Activated naive CD4-positive, alpha-beta T cell treated with anti-CD3 and anti-CD28 coated beads for 36 hours (primary cell): ENCODE measurements at regions not wholly inside any gene's neighbourhood (a gene's known extent, or its start where the extent isn't known, plus 50 kb on each side); places are given as distances from the start of the nearest gene placed in this dataset.

ENCODE experiments used
- CTCF ChIA-PET: fragments of 350-600 bp; sonication (Branson Sonifier 250); formaldehyde crosslinking; loops from one replicate; lab custom pipeline; 2021; ENCODE audit warnings: antibody characterized with exemption; lab: Charles Lee
- DNase-seq: peaks from one replicate; pipeline ENCODE4 v3.0.0-alpha.2; 2020
- H3K27ac Mint-ChIP-seq: one replicate; pipeline ENCODE4 v1.8.0; 2021; ENCODE audit warnings: mild to moderate bottlenecking, mixed read lengths
- H3K27me3 Mint-ChIP-seq: one replicate; pipeline ENCODE4 v1.8.0; 2021; ENCODE audit warnings: low read depth, mixed read lengths
- H3K36me3 Mint-ChIP-seq: one replicate; pipeline ENCODE4 v1.8.0; 2021; ENCODE audit warnings: low read depth, mixed read lengths
- H3K4me1 Mint-ChIP-seq: one replicate; pipeline ENCODE4 v1.8.0; 2021; ENCODE audit warnings: low read depth, mixed read lengths
- H3K4me3 Mint-ChIP-seq: one replicate; pipeline ENCODE4 v1.8.0; 2021; ENCODE audit warnings: mild to moderate bottlenecking, moderate library complexity, mixed read lengths
- H3K9me3 Mint-ChIP-seq: one replicate; pipeline ENCODE4 v1.8.0; 2021; ENCODE audit warnings: mixed read lengths
- intact Hi-C: fragments of 100-400 bp; cut with micrococcal nuclease; formaldehyde crosslinking; loops from one replicate; pipeline ENCODE4 v1.15.1; 2023

DNA sequence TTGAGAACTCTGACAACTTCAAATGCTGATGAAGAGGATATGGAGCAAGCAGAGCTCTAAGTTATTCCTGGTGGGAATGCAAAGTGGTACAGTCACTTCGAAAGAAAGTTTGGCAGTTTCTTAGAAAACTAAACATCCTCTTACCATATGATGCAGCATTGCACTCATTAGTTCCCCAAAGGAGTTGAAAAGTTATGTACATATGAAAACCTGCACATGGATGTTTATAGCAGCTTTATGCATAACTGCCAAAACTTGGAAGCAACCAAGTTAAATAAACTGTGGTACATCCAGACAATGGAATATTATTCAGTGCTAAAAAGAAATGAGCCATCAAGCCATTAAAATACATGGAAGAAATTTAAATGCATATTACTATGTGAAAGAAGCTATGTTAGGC is 779.3 kb upstream of the COBL start:
- H3K27me3 Mint-ChIP-seq: no peaks in the 10 kb centered on the region
- H3K9me3 Mint-ChIP-seq: peaks cover 11% of the 10 kb centered on the region
- H3K4me3 Mint-ChIP-seq: no peak overlapping the region
- CTCF ChIA-PET: no interaction called here
- H3K36me3 Mint-ChIP-seq: no peaks in the 10 kb centered on the region
- DNase-seq: no peak
- no peaks in the 10 kb centered on the region for H3K4me1 Mint-ChIP-seq
- intact Hi-C loops: no loop called here
- H3K27ac Mint-ChIP-seq: no peak overlapping the region

DNA sequence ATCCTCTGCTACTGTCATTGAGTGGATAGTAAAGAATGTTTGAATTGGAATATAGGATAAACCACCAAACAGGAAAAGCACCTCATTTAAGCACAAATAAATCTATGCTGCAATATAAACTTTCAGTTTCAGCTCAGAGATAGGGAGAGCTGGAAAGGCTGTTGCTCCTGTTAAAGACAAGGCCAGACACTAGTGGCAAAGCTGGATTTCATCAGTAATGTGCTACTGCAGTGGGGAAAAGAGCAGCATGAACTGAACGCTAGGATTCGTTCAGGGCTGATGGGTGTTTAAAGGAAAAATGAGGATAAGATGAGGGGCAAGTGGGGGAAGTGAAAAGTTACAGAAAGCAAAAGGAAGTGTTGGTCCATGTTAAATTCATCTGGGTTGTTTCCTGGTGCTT is 775.4 kb upstream of the COBL start:
- CTCF ChIA-PET: no interaction called here
- H3K4me1 Mint-ChIP-seq: no peaks in the 10 kb centered on the region
- intact Hi-C loops: no loop called here
- H3K27me3 Mint-ChIP-seq: peaks cover 8% of the 10 kb centered on the region
- no peak for DNase-seq
- no peak overlapping the region for H3K27ac Mint-ChIP-seq
- no peak overlapping the region for H3K4me3 Mint-ChIP-seq
- H3K9me3 Mint-ChIP-seq: peaks cover 5% of the 10 kb centered on the region
- H3K36me3 Mint-ChIP-seq: no peaks in the 10 kb centered on the region

DNA sequence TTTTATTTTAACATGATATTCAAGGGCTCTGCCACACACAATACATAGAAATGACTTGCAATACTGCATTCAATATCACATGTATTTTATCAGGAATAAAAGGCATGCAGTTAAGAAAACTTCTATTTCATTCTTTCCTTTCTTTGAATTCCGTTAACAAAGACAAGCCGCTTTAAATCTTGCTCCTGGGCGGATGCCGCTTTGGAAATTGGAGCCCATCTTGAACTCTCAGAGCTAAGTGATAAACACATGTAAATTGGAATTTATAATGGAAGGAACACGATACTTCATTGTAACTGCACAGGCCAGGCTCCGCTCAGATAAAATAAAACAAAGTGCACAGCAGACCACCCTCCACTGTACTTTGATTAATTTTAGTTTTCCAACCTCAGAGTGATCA is 774.5 kb upstream of the COBL start:
- intact Hi-C loops: no loop called here
- DNase-seq: no peak
- Mint-ChIP-seq H3K27me3 (peaks cover 8% of the 10 kb centered on the region), H3K36me3 (no peaks in the 10 kb centered on the region), H3K4me3 (no peak overlapping the region), H3K27ac (no peak overlapping the region), H3K4me1 (no peaks in the 10 kb centered on the region), H3K9me3 (peaks cover 3% of the 10 kb centered on the region)
- CTCF ChIA-PET: no interaction called here

DNA sequence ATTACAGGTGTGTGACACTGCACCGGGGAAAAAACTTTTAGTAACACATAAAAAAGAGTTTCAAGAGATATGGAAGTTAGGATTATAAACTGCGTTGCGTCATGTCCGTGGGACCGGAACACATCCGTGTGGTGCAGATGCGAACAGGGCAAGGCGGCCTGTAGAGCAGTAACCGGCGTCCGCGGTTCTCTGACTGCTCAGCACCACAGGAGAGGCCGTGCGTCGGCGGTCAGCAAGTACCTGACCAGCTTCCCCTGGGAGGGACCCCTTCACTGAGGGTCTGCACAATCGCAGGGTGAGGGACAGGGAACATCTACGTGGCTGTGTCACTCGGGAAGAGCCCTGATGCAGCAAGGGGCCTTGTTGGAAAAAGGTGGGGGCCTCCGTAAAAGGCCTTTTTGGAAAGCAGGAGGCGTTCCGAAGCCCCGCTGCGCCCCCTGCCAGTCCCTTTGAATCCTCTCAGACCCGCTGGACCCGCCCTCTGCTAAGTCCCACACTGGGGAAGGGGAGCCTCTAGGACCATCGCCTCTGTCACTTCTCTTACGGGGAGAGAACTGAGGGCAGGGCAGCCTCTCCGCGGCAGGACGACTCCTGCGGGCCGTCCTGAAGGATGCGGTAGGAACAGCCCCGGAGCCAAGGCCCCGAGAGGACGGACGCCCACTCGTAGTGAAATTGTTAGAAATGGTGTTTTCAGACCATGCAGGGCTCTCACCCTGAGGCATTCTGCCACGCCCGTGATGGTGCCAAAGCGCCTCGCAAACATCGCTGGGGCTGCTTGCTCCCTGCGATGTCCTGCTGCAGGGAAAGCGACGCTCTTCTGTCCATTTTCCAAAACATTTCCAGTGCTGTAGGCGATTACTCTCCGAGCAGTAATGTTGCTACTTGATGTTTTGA is 771.6 kb upstream of the COBL start:
- no peak overlapping the region for H3K4me3 Mint-ChIP-seq
- no peaks in the 10 kb centered on the region for H3K4me1 Mint-ChIP-seq
- CTCF ChIA-PET: no interaction called here
- H3K27ac Mint-ChIP-seq: no peak overlapping the region
- H3K36me3 Mint-ChIP-seq: no peaks in the 10 kb centered on the region
- H3K9me3 Mint-ChIP-seq: peaks cover 7% of the 10 kb centered on the region
- H3K27me3 Mint-ChIP-seq: peaks cover 8% of the 10 kb centered on the region
- no peak for DNase-seq
- intact Hi-C loops: no loop called here

DNA sequence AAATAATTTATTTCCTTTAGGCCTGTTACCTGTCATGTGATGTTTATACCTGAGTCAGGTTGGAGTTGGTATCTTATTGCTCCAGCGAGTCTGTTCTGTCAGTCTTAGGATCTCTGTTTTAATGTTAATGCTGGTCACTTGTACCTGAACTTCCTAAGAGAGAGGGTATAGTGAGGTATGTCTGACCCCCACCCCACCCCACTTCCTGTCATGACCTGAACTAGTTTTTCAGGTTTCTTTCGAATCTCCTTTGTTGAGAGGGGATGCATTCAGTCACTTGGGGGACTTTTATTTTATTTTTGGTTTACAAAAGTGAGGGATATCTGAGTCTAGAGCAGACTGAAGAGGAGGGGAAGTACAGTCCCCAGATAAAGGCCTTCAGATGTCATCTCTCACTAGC is 769.0 kb upstream of the COBL start:
- Mint-ChIP-seq H3K4me3 (no peak overlapping the region), H3K4me1 (no peaks in the 10 kb centered on the region), H3K36me3 (no peaks in the 10 kb centered on the region), H3K9me3 (peaks cover 5% of the 10 kb centered on the region), H3K27ac (no peak overlapping the region), H3K27me3 (peaks cover 8% of the 10 kb centered on the region)
- intact Hi-C loops: no loop called here
- CTCF ChIA-PET: no interaction called here
- no peak for DNase-seq

DNA sequence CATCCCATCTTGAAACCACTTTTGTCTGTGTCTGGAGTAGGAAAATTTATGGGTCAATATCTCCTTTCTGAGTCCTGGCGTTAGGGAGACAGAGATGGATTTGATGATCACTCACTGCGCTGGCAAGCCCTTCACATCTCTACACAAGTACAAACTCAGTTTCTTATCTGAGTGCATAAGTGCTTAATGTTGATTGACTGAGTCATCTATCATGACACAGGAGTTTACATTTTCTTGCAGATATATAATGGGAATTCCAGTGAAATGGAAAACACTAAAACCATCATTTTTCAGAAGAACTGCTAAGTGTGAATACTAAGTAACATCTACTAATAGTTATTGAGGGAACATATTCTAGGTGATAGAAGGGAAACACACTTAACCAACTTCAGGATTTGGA is 763.9 kb upstream of the COBL start:
- Mint-ChIP-seq H3K4me1 (no peaks in the 10 kb centered on the region), H3K4me3 (no peak overlapping the region), H3K27ac (no peak overlapping the region), H3K9me3 (peaks cover 8% of the 10 kb centered on the region), H3K27me3 (no peaks in the 10 kb centered on the region), H3K36me3 (no peaks in the 10 kb centered on the region)
- intact Hi-C loops: no loop called here
- CTCF ChIA-PET: no interaction called here
- no peak for DNase-seq

DNA sequence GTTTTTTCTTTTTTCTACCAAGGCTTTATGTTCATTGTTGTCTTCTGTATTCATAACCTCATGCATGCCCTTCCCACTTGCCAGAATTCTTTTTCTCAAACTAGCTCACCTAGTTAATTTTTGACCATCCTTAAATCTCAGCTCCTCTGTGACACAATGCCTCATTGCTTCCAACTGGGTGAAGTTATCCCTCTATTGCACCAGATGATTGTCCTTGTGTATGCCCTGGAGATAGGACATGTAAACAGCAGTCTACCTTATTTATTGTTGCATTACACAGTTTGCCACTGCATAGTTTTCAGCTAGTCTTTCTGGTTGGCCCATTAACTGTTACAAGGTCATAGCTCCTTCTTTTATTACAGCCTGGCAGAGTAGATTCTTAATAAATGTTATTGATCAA is 763.1 kb upstream of the COBL start:
- CTCF ChIA-PET: no interaction called here
- no peaks in the 10 kb centered on the region for H3K27me3 Mint-ChIP-seq
- H3K36me3 Mint-ChIP-seq: no peaks in the 10 kb centered on the region
- intact Hi-C loops: no loop called here
- H3K27ac Mint-ChIP-seq: no peak overlapping the region
- DNase-seq: no peak
- H3K4me3 Mint-ChIP-seq: no peak overlapping the region
- H3K4me1 Mint-ChIP-seq: no peaks in the 10 kb centered on the region
- H3K9me3 Mint-ChIP-seq: peaks cover 10% of the 10 kb centered on the region

DNA sequence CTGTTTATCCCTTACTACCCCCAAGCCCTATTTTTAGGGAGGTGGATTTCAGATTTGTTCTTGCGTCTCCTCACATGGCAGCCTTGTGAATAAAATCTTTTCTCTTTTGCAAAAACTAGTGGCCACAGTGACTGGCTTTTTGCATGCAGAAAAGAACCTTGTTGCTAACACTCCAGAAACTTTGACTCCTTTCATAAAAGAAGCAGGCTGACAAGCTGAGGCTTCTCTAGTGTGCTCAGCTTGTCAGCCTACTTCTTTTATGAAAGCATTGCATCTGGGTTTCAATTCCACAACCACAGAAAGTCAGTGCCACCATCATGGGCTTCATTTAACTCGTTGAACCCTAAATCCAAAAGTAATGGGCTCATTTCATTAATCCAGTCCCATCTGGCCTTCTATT is 761.0 kb upstream of the COBL start:
- no peak for DNase-seq
- Mint-ChIP-seq H3K36me3 (no peaks in the 10 kb centered on the region), H3K9me3 (peaks cover 8% of the 10 kb centered on the region), H3K27ac (no peak overlapping the region), H3K4me1 (no peaks in the 10 kb centered on the region), H3K4me3 (no peak overlapping the region), H3K27me3 (no peaks in the 10 kb centered on the region)
- CTCF ChIA-PET: interaction anchor here (0.7 kb wide), 1 partner anchor 26 kb away, joined by 4 read pairs; no protein-coding TSS in a partner anchor
- intact Hi-C loops: no loop called here

DNA sequence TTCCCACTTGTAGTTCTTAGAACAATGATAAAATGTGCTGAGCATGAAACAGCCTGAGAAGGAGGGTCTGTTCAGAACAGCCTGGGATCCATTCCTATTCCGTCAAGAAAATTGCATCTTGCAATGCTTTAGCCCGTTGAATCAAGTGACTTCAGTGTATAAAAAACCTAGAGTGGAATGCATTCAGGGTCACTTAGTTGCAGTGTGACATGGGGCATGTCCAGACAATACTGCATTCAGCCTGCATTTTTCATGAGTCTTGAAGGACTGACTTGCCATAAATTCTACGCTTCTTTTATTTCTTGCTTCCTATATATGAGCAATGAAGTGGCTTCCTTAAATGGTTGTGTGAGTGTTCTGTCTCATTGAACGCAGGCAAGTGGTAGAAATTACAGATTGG is 758.3 kb upstream of the COBL start:
- H3K4me1 Mint-ChIP-seq: no peaks in the 10 kb centered on the region
- H3K9me3 Mint-ChIP-seq: peaks cover 8% of the 10 kb centered on the region
- no peak for DNase-seq
- no peak overlapping the region for H3K4me3 Mint-ChIP-seq
- H3K27me3 Mint-ChIP-seq: no peaks in the 10 kb centered on the region
- no peak overlapping the region for H3K27ac Mint-ChIP-seq
- H3K36me3 Mint-ChIP-seq: no peaks in the 10 kb centered on the region
- intact Hi-C loops: no loop called here
- CTCF ChIA-PET: no interaction called here

DNA sequence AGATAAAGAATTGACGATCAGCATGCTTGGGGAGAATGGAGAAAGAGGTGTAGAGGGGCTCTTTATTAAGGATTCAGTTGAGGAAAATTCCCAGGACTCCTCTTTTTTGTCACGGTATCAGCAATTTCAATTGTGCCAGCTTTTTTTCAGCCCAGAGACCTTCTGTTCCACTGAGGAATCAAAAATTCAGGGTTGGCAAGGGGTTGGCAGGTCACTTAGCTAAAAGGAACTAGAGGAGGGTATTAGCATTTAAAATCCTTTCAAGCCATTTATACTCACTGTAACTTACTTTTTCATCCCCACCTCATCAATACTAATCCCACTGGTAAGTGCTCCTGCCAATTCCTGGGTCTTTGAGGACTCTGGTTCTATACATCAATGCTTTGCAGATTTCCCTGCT is 757.5 kb upstream of the COBL start:
- H3K4me3 Mint-ChIP-seq: no peak overlapping the region
- no peak for DNase-seq
- no peaks in the 10 kb centered on the region for H3K36me3 Mint-ChIP-seq
- H3K9me3 Mint-ChIP-seq: peaks cover 4% of the 10 kb centered on the region
- H3K27me3 Mint-ChIP-seq: no peaks in the 10 kb centered on the region
- intact Hi-C loops: no loop called here
- CTCF ChIA-PET: no interaction called here
- H3K4me1 Mint-ChIP-seq: no peaks in the 10 kb centered on the region
- H3K27ac Mint-ChIP-seq: no peak overlapping the region

DNA sequence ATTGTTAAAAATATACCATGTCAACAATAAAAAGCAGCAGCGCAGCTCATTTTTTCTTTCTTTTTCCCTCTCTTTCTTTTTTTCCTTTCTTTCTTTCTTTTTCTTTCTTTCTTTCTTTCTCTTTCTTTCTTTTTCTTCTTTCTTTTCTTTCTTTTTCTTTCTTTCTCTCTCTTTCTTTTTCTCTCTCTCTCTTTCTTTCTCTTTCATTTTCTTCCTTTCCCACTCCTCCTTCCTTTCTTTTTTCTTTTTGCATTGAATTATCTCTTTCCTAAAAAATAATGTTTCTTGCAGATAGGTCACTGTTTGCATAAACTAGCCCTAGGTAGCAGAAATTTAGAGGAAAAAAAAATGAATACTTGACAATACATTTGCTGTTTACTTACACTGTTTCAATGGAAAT is 755.1 kb upstream of the COBL start:
- no peaks in the 10 kb centered on the region for H3K4me1 Mint-ChIP-seq
- no peaks in the 10 kb centered on the region for H3K36me3 Mint-ChIP-seq
- intact Hi-C loops: no loop called here
- H3K9me3 Mint-ChIP-seq: peaks cover 4% of the 10 kb centered on the region
- H3K27ac Mint-ChIP-seq: no peak overlapping the region
- DNase-seq: no peak
- H3K27me3 Mint-ChIP-seq: no peaks in the 10 kb centered on the region
- no peak overlapping the region for H3K4me3 Mint-ChIP-seq
- CTCF ChIA-PET: no interaction called here

DNA sequence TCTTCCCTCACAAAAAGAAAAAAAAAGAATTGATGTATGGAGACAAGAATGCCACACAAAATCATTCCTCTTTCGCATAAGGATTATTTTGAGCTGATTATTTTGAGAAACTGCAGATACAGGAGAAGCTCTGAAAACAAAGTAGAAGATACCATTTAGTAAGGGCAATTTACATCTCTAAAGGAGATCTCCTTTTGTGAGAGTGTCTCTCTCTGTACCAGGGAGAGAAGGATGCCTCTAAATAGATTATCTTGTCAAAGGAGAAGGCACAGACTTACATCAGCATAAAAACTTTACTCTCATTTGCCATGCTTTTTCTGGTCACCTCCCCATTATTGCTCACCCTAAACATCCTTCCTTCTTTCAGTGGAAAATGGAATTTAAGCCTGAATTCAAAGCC is 747.9 kb upstream of the COBL start:
- intact Hi-C loops: no loop called here
- Mint-ChIP-seq H3K4me3 (no peak overlapping the region), H3K36me3 (peaks cover 2% of the 10 kb centered on the region), H3K27me3 (no peaks in the 10 kb centered on the region), H3K9me3 (peaks cover 3% of the 10 kb centered on the region), H3K4me1 (no peaks in the 10 kb centered on the region), H3K27ac (no peak overlapping the region)
- DNase-seq: no peak
- CTCF ChIA-PET: no interaction called here

DNA sequence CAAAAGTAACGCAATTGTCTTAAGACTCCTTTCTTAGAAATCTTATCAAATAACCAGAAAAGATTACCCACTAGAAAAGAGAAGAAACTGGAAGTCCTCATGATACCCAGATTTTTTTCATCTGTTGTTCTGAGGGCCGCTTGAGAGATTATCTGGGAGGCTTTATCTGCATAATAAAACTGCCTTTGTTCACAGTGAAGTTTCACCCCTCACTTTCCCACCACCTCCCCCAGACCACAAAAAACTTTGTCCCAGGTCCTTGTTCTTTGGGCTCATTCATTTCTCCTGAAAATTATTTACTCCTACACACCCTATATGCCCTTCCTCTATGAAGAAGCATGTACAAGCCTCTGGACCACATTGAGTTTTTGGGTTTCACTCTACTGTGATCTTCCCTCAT is 745.1 kb upstream of the COBL start:
- Mint-ChIP-seq H3K27ac (no peak overlapping the region), H3K36me3 (peaks cover 2% of the 10 kb centered on the region), H3K4me3 (no peak overlapping the region), H3K27me3 (no peaks in the 10 kb centered on the region), H3K4me1 (no peaks in the 10 kb centered on the region), H3K9me3 (peaks cover 7% of the 10 kb centered on the region)
- DNase-seq: no peak
- CTCF ChIA-PET: no interaction called here
- intact Hi-C loops: no loop called here
